ENCODE measurements at regions not wholly inside any gene's neighbourhood (a gene's known extent, or its start where the extent isn't known, plus 50 kb on each side); places are given as distances from the start of the nearest gene placed in this dataset.

GRCh38 chr22:47270463-47271135 lies 508.1 kb downstream of the TBC1D22A start:
- Histone ChIP-seq H3K36me3 (ENCODE audit: control insufficient read depth in 2 of 2, extremely low read depth in 1 of 2, insufficient read depth in 1 of 2, low read length in 1 of 2) (no peaks in the 10 kb centered on the region), H3K4me3 (ENCODE audit: control insufficient read depth in 1 of 2, extremely low read depth in 1 of 2, low read length in 1 of 2) (no peak overlapping the region), H3K4me1 (ENCODE audit: control insufficient read depth in 1 of 2, extremely low read depth in 1 of 2, insufficient read depth in 2 of 2, low read length in 2 of 2) (no peaks in the 10 kb centered on the region), H3K27ac (ENCODE audit: low read length) (no peak overlapping the region), H3K27me3 (replicated peaks in 1 of 2; ENCODE audit: control insufficient read depth in 2 of 2, extremely low read depth in 1 of 2, insufficient read depth in 2 of 2, low read length in 1 of 2) (peaks cover 0 to 10% of the 10 kb centered on the region in 2 experiments), H3K9me3 (no peaks in the 10 kb centered on the region)
- H3K9me3 Mint-ChIP-seq = no peaks in the 10 kb centered on the region
- DNase-seq = no peak
- no peak for ATAC-seq (replicated peaks in 1 of 4)
- peaks cover 1 to 6% of the 10 kb centered on the region in 2 donors for H3K27me3 Mint-ChIP-seq
- no peaks in the 10 kb centered on the region for H3K36me3 Mint-ChIP-seq
- no peak overlapping the region for H3K4me3 Mint-ChIP-seq
- CTCF ChIA-PET = interaction anchor here in 1 of 2 donors (0.6 kb wide), 1 partner anchor 245 kb away, joined by 13 read pairs; no protein-coding TSS in a partner anchor
- no peaks in the 10 kb centered on the region for H3K4me1 Mint-ChIP-seq
- H3K27ac Mint-ChIP-seq = no peak overlapping the region
- POLR2A ChIA-PET = no interaction called here
- 89% methylated on average over 13 of the region's 14 CpGs for WGBS (ENCODE audit: insufficient coverage)

DNA sequence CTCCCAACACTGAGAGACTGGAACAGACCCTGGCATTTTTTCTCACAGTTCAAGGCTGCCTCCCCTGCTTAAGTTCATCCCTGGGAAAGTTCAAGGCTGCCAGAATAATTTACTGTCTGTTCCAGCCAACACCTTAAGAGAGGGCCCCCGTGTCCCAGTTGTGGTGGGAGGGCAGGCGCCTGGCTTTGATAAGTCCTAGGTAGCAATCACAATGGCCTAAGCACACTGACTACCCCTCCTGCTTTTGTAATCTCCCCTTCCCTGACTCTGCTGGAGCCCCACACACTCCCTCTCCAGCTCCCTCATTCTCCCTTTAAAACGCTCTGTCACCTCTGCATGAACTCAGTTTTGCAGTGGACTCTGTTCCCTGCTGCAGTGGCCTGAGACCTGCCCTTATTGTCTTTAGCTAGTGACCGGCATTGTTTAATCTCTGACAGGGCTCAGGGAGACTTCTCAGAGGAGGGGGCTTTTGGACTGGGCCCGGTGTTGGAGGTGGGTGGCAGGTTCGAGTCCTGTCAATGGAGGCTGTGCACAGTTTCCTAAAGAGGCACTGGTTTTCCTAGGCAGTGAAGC lies 507.2 kb downstream of the TBC1D22A start:
- ATAC-seq (replicated peaks in 1 of 4) (no peak), DNase-seq (no peak)
- Histone ChIP-seq H3K4me3 (ENCODE audit: control insufficient read depth in 1 of 2, extremely low read depth in 1 of 2, low read length in 1 of 2) (no peak overlapping the region), H3K27ac (ENCODE audit: low read length) (no peak overlapping the region), H3K36me3 (ENCODE audit: control insufficient read depth in 2 of 2, extremely low read depth in 1 of 2, insufficient read depth in 1 of 2, low read length in 1 of 2) (no peaks in the 10 kb centered on the region), H3K4me1 (ENCODE audit: control insufficient read depth in 1 of 2, extremely low read depth in 1 of 2, insufficient read depth in 2 of 2, low read length in 2 of 2) (no peaks in the 10 kb centered on the region), H3K27me3 (replicated peaks in 1 of 2; ENCODE audit: control insufficient read depth in 2 of 2, extremely low read depth in 1 of 2, insufficient read depth in 2 of 2, low read length in 1 of 2) (peaks cover 0 to 5% of the 10 kb centered on the region in 2 experiments), H3K9me3 (no peaks in the 10 kb centered on the region)
- Mint-ChIP-seq H3K27me3 (peaks cover 1 to 2% of the 10 kb centered on the region in 2 donors), H3K9me3 (no peaks in the 10 kb centered on the region), H3K4me3 (no peak overlapping the region), H3K4me1 (no peaks in the 10 kb centered on the region), H3K36me3 (no peaks in the 10 kb centered on the region), H3K27ac (no peak overlapping the region)
- ChIA-PET POLR2A (no interaction called here), CTCF (no interaction called here)
- WGBS (ENCODE audit: insufficient coverage) = 60% methylated on average over 1 of the region's 6 CpGs

DNA sequence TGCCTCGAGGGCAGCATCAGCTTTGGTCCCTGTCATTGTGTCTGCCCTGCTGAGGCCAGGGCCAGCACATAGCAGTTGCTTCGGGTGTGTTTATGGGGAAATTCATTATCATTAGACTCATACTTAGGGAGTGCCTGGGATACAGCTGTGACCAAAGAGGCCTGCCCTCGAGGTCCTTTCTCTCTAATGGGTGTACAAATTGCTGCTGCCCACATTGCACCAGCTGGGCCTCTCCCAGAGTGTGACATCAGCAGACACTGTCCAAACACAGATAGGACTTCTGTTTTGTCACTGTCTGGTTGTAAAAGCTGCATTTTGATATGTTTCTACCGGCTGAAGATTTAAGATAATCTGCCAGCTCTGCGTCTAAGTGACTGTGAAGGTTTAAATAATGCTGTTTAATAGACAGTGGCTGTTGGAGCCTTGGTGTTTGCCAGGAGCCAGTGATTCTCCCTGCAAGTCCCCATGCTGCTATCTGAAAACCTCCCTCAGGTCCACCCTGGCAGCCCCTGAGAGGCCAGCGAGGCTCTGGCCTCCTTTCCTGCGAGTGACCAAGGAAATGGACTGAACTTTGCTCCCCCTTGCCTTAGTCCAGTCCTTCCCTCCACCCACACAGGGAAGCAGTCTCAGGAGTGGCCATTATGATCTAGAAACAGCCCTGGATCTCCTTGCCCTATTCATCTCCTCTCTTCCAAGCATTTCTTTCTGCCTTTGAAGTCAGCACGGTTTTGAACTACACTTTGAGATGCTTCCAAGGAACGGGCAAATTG lies 505.2 kb downstream of the TBC1D22A start:
- DNase-seq (no peak), ATAC-seq (replicated peaks in 1 of 4) (no peak)
- Histone ChIP-seq H3K36me3 (ENCODE audit: control insufficient read depth in 2 of 2, extremely low read depth in 1 of 2, insufficient read depth in 1 of 2, low read length in 1 of 2) (no peaks in the 10 kb centered on the region), H3K27me3 (replicated peaks in 1 of 2; ENCODE audit: control insufficient read depth in 2 of 2, extremely low read depth in 1 of 2, insufficient read depth in 2 of 2, low read length in 1 of 2) (peaks cover 0 to 9% of the 10 kb centered on the region in 2 experiments), H3K4me3 (ENCODE audit: control insufficient read depth in 1 of 2, extremely low read depth in 1 of 2, low read length in 1 of 2) (no peak overlapping the region), H3K4me1 (ENCODE audit: control insufficient read depth in 1 of 2, extremely low read depth in 1 of 2, insufficient read depth in 2 of 2, low read length in 2 of 2) (no peaks in the 10 kb centered on the region), H3K27ac (ENCODE audit: low read length) (no peak overlapping the region), H3K9me3 (no peaks in the 10 kb centered on the region)
- ChIA-PET POLR2A (no interaction called here), CTCF (no interaction called here)
- WGBS (ENCODE audit: insufficient coverage) = 67% methylated on average over 5 of the region's 9 CpGs
- H3K4me1 Mint-ChIP-seq = no peaks in the 10 kb centered on the region
- no peaks in the 10 kb centered on the region for H3K36me3 Mint-ChIP-seq
- no peak overlapping the region for H3K27ac Mint-ChIP-seq
- no peak overlapping the region for H3K4me3 Mint-ChIP-seq
- H3K27me3 Mint-ChIP-seq = peaks cover 1 to 3% of the 10 kb centered on the region in 2 donors
- no peaks in the 10 kb centered on the region for H3K9me3 Mint-ChIP-seq

DNA sequence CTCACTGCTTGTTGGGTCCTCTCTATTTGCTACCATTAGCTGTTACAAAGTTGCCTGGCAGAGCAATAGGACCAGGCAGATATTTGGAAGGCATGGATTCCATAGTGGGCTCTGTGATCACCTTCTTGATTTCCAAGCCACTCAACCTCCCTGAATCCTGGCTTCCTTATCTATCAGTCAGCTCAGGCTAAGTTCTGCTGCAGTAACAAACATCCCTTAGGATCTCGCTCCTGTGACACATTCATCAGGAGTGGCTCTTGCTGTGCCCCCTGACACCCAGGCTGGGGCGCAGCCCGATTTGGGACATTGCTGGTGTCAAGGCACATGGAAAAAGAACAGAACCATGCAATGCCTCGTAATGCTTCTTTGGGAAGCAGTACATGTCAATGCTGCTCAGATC lies 503.9 kb downstream of the TBC1D22A start:
- Histone ChIP-seq H3K4me3 (ENCODE audit: control insufficient read depth in 1 of 2, extremely low read depth in 1 of 2, low read length in 1 of 2) (no peak overlapping the region), H3K36me3 (ENCODE audit: control insufficient read depth in 2 of 2, extremely low read depth in 1 of 2, insufficient read depth in 1 of 2, low read length in 1 of 2) (no peaks in the 10 kb centered on the region), H3K27me3 (replicated peaks in 1 of 2; ENCODE audit: control insufficient read depth in 2 of 2, extremely low read depth in 1 of 2, insufficient read depth in 2 of 2, low read length in 1 of 2) (peaks cover 0 to 9% of the 10 kb centered on the region in 2 experiments), H3K9me3 (no peaks in the 10 kb centered on the region), H3K4me1 (ENCODE audit: control insufficient read depth in 1 of 2, extremely low read depth in 1 of 2, insufficient read depth in 2 of 2, low read length in 2 of 2) (no peaks in the 10 kb centered on the region), H3K27ac (ENCODE audit: low read length) (no peak overlapping the region)
- Mint-ChIP-seq H3K36me3 (no peaks in the 10 kb centered on the region), H3K4me1 (no peaks in the 10 kb centered on the region), H3K9me3 (peaks cover 0 to 2% (median 0%) of the 10 kb centered on the region in 3 donors), H3K27me3 (peaks cover 1 to 6% of the 10 kb centered on the region in 2 donors), H3K4me3 (no peak overlapping the region), H3K27ac (no peak overlapping the region)
- ATAC-seq (replicated peaks in 1 of 4) (no peak), DNase-seq (no peak)
- ChIA-PET POLR2A (no interaction called here), CTCF (no interaction called here)
- 92% methylated on average over 4 of the region's 4 CpGs for WGBS (ENCODE audit: insufficient coverage)

DNA sequence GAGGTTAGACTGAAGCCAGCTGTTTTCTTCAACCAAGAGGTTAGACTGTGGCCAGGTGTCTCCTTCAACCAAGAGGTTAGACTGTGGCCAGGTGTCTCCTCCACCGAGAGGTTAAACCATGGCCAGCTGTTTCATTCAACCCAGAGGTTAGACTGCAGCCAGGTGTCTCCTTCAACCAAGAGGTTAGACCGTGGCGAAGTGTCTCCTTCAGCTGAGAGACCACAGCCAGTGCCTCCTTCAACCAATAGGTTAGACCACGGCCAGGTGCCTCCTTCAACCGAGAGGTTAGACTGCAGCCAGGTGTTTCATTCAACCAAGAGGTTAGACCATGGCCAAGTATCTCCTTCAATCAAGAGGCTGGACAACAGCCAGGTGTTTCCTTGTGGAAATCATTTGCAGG lies 498.1 kb downstream of the TBC1D22A start:
- 71% methylated on average over 5 of the region's 5 CpGs for WGBS (ENCODE audit: insufficient coverage)

GRCh38 chr22:47259990-47260389 lies 497.5 kb downstream of the TBC1D22A start:
- Histone ChIP-seq H3K9me3 (no peaks in the 10 kb centered on the region), H3K36me3 (ENCODE audit: control insufficient read depth in 2 of 2, extremely low read depth in 1 of 2, insufficient read depth in 1 of 2, low read length in 1 of 2) (no peaks in the 10 kb centered on the region), H3K4me1 (ENCODE audit: control insufficient read depth in 1 of 2, extremely low read depth in 1 of 2, insufficient read depth in 2 of 2, low read length in 2 of 2) (no peaks in the 10 kb centered on the region), H3K4me3 (ENCODE audit: control insufficient read depth in 1 of 2, extremely low read depth in 1 of 2, low read length in 1 of 2) (no peak overlapping the region), H3K27me3 (replicated peaks in 1 of 2; ENCODE audit: control insufficient read depth in 2 of 2, extremely low read depth in 1 of 2, insufficient read depth in 2 of 2, low read length in 1 of 2) (peaks cover 0 to 26% of the 10 kb centered on the region in 2 experiments), H3K27ac (ENCODE audit: low read length) (no peak overlapping the region)
- WGBS (ENCODE audit: insufficient coverage) = 80% methylated on average over 1 of the region's 5 CpGs
- ChIA-PET POLR2A (no interaction called here), CTCF (no interaction called here)
- no peak for ATAC-seq (replicated peaks in 1 of 4)
- Mint-ChIP-seq H3K4me1 (no peaks in the 10 kb centered on the region), H3K4me3 (no peak overlapping the region), H3K27ac (no peak overlapping the region), H3K27me3 (peaks cover 18 to 19% of the 10 kb centered on the region in 2 donors), H3K9me3 (peaks cover 0 to 2% (median 0%) of the 10 kb centered on the region in 3 donors), H3K36me3 (no peaks in the 10 kb centered on the region)
- no peak for DNase-seq

More for the DNA sequence above, 498.1 kb downstream of the TBC1D22A start:
- Mint-ChIP-seq H3K4me1 (no peaks in the 10 kb centered on the region), H3K27me3 (peaks cover 18 to 19% of the 10 kb centered on the region in 2 donors), H3K27ac (no peak overlapping the region), H3K36me3 (no peaks in the 10 kb centered on the region), H3K4me3 (no peak overlapping the region), H3K9me3 (peaks cover 0 to 2% (median 0%) of the 10 kb centered on the region in 3 donors)
- Histone ChIP-seq H3K4me1 (ENCODE audit: control insufficient read depth in 1 of 2, extremely low read depth in 1 of 2, insufficient read depth in 2 of 2, low read length in 2 of 2) (no peaks in the 10 kb centered on the region), H3K27me3 (replicated peaks in 1 of 2; ENCODE audit: control insufficient read depth in 2 of 2, extremely low read depth in 1 of 2, insufficient read depth in 2 of 2, low read length in 1 of 2) (peaks cover 0 to 26% of the 10 kb centered on the region in 2 experiments), H3K4me3 (ENCODE audit: control insufficient read depth in 1 of 2, extremely low read depth in 1 of 2, low read length in 1 of 2) (no peak overlapping the region), H3K36me3 (ENCODE audit: control insufficient read depth in 2 of 2, extremely low read depth in 1 of 2, insufficient read depth in 1 of 2, low read length in 1 of 2) (no peaks in the 10 kb centered on the region), H3K27ac (ENCODE audit: low read length) (no peak overlapping the region), H3K9me3 (no peaks in the 10 kb centered on the region)
- CTCF ChIA-PET = no interaction called here
- DNase-seq (no peak), ATAC-seq (replicated peaks in 1 of 4) (no peak)
- POLR2A ChIA-PET = no interaction called here

Data from T-cell (primary cell).